Activated T-helper 1 cell treated with anti-CD3 and anti-CD28 coated beads, Interleukin-12 subunit alpha, Interleukin-12 subunit beta, Interleukin-2, Interleukin-4 antibody, amounts not matched to agents 30 ng/mL and 10 ng/mL and 1 ng/mL, durations not matched to agents 14 hours and 24 hours and 36 hours (primary cell): ENCODE measurements at regions not wholly inside any gene's neighbourhood (a gene's known extent, or its start where the extent isn't known, plus 50 kb on each side); places are given as distances from the start of the nearest gene placed in this dataset.

ENCODE experiments used
- DNase-seq: peaks from one replicate; pipeline ENCODE4 v3.0.0; 2021; ENCODE audit warnings: low spot score
- H3K27ac Mint-ChIP-seq: one replicate; pipeline ENCODE4 v1.8.0; 2021; ENCODE audit warnings: mild to moderate bottlenecking, mixed read lengths
- H3K27me3 Mint-ChIP-seq: one replicate; pipeline ENCODE4 v1.8.0; 2022; ENCODE audit warnings: mild to moderate bottlenecking, moderate library complexity, mixed read lengths; ENCODE audit not compliant: insufficient read depth
- H3K36me3 Mint-ChIP-seq: one replicate; pipeline ENCODE4 v1.8.0; 2021; ENCODE audit warnings: low read depth, mixed read lengths
- H3K4me1 Mint-ChIP-seq: one replicate; pipeline ENCODE4 v1.8.0; 2021; ENCODE audit warnings: low read depth, mixed read lengths
- H3K4me3 Mint-ChIP-seq: one replicate; pipeline ENCODE4 v1.8.0; 2021; ENCODE audit warnings: mild to moderate bottlenecking, moderate library complexity, mixed read lengths
- H3K9me3 Mint-ChIP-seq: one replicate; pipeline ENCODE4 v1.8.0; 2021; ENCODE audit warnings: mixed read lengths
- intact Hi-C: fragments of 100-400 bp; cut with micrococcal nuclease; formaldehyde crosslinking; loops from one replicate; pipeline ENCODE4 v1.15.1; 2024

DNA sequence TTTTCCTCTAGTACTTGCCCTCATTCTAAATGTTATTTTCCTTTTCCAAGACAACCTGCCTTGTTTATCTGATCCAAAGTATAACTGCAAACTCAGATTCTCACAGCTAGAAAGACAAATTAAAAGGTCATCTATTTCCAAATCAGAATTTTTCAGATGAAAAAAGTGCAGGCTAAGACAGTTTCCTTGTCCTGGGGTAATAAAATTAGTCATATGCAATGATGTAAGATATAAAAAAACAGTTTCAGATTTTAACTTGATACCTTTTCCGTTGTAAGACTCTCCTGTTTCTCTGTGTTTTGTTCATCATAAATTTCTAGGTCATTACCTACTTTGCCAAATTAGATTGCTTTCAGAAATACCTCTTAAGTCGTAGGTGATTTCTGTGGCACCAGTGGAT lies 238.4 kb upstream of the PEX5L start:
- no peak for DNase-seq
- Mint-ChIP-seq H3K9me3 (no peaks in the 10 kb centered on the region), H3K4me3 (no peak overlapping the region), H3K36me3 (no peaks in the 10 kb centered on the region), H3K27ac (no peak overlapping the region), H3K4me1 (no peaks in the 10 kb centered on the region), H3K27me3 (no peaks in the 10 kb centered on the region)
- intact Hi-C loops: loop anchor here (10.0 kb wide), 1 partner anchor 1750 kb away; no protein-coding TSS in a partner anchor

DNA sequence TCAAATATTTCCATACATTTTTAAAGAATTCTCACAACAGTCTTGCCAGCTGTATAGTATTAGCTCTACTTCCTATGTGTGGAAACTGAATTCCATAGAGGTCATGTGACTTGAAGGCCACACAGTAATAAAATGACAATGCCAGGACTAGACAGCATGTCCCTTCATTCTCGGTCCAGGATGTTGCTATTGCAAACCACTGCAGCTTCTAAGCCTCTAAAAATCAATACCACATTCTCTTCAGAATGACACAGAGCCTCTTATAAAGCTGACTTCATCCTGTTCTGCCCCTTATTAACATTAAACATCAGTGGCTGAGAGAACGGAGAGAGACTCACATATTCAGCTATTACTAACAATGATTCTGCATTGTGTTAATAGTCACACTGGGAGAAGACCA lies 240.3 kb upstream of the PEX5L start:
- no peak for DNase-seq
- H3K27ac Mint-ChIP-seq: no peak overlapping the region
- no peaks in the 10 kb centered on the region for H3K9me3 Mint-ChIP-seq
- no peak overlapping the region for H3K4me3 Mint-ChIP-seq
- H3K27me3 Mint-ChIP-seq: no peaks in the 10 kb centered on the region
- intact Hi-C loops: loop anchor here (10.0 kb wide), 1 partner anchor 1748 kb away; no protein-coding TSS in a partner anchor
- H3K36me3 Mint-ChIP-seq: no peaks in the 10 kb centered on the region
- no peaks in the 10 kb centered on the region for H3K4me1 Mint-ChIP-seq

DNA sequence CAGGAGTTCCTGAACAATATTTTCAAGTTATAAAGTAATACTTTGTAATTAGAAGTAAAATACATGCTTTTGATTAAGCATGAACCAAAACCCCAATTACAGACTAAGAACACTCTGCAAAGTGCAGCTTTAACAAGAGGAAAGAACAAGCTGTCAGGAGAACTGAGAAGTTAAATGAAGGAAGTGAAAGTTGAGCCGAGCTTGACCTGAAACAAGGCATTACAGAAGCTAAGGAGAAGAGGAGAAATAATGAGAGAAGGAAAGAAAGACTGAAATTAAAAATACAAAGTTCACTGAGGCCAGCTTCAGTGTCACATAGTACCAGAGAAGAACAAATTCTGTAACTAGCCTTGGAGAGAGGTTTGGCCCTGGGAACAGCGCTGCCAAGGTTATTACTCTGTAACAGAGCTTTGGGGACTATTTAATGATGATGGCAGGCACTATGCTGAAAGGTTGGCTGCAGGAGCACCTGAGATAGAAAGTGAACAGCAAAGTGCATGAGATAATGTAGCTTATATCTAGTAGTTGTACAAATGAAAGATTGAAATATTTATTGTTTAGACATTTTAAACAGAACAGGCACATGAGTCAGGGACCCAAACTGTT lies 241.9 kb upstream of the PEX5L start:
- H3K4me3 Mint-ChIP-seq: no peak overlapping the region
- intact Hi-C loops: loop anchor here (10.0 kb wide), 1 partner anchor 1746 kb away; no protein-coding TSS in a partner anchor
- no peaks in the 10 kb centered on the region for H3K27me3 Mint-ChIP-seq
- DNase-seq: no peak
- H3K4me1 Mint-ChIP-seq: no peaks in the 10 kb centered on the region
- no peaks in the 10 kb centered on the region for H3K36me3 Mint-ChIP-seq
- H3K27ac Mint-ChIP-seq: no peak overlapping the region
- H3K9me3 Mint-ChIP-seq: no peaks in the 10 kb centered on the region

DNA sequence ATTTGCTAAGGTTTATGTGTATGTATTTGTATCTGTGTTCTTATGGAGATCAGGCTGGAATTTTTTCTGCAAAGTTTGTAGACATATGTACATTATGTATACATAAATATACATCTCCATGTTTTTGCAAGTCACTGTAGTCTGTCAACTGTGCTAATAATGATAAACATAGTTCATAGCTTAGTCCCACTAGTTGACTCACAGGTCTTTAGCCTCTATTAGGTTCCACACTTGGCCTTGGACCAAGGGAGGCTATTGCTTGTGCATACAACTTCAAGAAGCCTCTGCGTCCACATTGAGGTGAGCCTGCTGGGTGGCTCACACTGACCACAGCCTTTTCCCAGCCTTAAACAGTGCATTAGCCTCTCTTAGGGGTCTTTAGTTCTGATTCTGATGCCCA lies 243.8 kb upstream of the PEX5L start:
- intact Hi-C loops: no loop called here

DNA sequence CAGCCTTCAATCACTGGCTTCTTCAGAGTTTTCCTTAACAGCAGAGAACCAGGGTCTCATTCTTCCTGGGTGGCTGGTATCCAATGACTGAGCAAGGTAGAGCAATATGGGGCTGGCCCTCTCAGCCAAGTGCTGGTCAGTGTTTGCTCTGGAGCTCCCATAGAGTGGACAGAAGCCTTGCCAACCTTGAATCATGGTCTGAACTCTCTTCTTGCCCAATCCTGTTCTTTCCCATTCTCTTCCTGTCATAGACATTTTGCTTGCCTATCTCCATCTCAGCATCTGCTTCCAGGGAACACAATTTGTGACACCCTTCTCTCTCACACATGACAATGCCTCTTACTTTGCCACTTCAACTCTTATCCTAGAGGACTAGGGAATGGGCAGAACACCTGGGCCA lies 245.6 kb upstream of the PEX5L start:
- no peaks in the 10 kb centered on the region for H3K4me1 Mint-ChIP-seq
- intact Hi-C loops: no loop called here
- no peaks in the 10 kb centered on the region for H3K9me3 Mint-ChIP-seq
- no peak overlapping the region for H3K4me3 Mint-ChIP-seq
- no peak for DNase-seq
- no peak overlapping the region for H3K27ac Mint-ChIP-seq
- H3K36me3 Mint-ChIP-seq: no peaks in the 10 kb centered on the region
- no peaks in the 10 kb centered on the region for H3K27me3 Mint-ChIP-seq

More for the DNA sequence above, 243.8 kb upstream of the PEX5L start:
- Mint-ChIP-seq H3K27ac (no peak overlapping the region), H3K27me3 (no peaks in the 10 kb centered on the region), H3K4me1 (no peaks in the 10 kb centered on the region), H3K9me3 (no peaks in the 10 kb centered on the region), H3K4me3 (no peak overlapping the region), H3K36me3 (no peaks in the 10 kb centered on the region)
- DNase-seq: no peak

DNA sequence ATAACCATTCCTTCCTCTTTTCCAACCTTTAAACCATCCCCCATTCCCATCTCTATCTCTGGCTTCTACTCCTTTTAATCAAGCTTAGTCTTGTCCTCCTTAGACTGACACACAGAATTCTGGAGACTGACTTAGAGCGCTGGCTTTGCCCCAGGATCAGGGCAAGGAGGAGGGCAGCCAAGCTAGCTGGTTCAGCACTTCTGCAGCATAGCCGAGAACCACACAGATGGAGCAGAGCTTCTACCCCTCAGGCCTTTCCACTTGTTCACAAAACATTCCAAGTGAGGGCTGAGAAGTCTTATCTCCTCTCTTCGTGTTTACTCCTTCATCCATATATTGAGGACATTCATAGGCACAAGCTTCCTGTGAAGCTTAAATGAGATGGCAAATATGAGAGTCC lies 246.5 kb upstream of the PEX5L start:
- intact Hi-C loops: no loop called here
- Mint-ChIP-seq H3K27me3 (no peaks in the 10 kb centered on the region), H3K27ac (no peak overlapping the region), H3K4me1 (no peaks in the 10 kb centered on the region), H3K36me3 (no peaks in the 10 kb centered on the region), H3K4me3 (no peak overlapping the region), H3K9me3 (no peaks in the 10 kb centered on the region)
- DNase-seq: no peak

DNA sequence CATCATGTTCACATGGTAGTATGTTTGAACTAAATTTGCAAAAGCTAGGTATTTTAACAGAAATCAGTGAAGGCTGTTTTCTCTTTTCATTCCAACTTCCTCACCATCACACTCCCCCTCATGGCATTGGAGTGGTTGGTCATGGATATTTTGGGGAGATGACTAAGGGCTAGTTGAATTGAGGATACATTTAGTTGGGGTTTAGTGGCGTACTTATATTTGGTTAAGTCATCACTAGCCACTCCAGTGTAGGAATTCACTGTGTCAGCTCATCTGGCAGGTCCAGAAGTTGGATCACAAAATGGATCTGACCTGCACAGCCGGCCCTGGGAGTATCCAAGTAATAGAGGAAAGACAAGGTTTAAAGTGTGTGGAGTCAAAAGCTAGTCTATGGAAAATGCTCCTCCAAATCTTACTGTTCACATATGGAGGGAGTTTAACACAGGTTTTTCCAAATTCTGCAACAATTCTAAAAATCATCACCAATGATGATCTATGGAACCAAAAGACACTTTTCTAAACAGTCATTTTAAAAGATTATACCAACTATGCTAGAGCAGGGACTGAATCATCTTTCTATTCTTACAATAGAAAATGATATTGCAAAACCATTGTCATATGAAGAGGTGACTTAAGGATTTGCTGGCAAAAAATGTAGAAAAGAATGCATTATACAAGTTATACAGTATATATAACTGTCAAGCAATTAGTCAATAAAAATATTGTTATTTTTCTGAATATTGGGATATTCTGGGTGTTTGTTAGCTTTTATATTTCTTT lies 247.8 kb upstream of the PEX5L start:
- no peaks in the 10 kb centered on the region for H3K27me3 Mint-ChIP-seq
- no peaks in the 10 kb centered on the region for H3K36me3 Mint-ChIP-seq
- no peaks in the 10 kb centered on the region for H3K9me3 Mint-ChIP-seq
- no peak overlapping the region for H3K27ac Mint-ChIP-seq
- no peak for DNase-seq
- no peaks in the 10 kb centered on the region for H3K4me1 Mint-ChIP-seq
- intact Hi-C loops: no loop called here
- H3K4me3 Mint-ChIP-seq: no peak overlapping the region

DNA sequence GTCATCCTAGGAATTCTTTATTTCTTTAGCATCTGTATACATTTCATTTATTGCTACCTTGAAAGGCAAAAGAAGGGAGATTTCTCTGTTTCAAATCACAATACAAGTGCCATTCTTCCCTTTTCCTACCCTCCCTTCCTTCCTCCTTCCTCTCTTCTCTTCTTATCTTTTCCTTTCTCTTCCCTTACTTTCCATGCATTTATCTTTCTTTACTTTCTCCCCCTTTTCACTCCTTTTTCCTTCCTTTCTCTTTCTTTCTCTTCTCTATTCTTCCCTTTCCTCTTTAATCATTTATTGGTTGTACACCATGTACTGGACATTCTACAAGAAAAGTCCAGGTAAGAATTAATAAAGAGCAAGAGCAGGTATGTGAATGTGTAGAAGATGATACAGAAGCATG lies 251.0 kb upstream of the PEX5L start:
- Mint-ChIP-seq H3K27ac (no peak overlapping the region), H3K27me3 (no peaks in the 10 kb centered on the region), H3K36me3 (no peaks in the 10 kb centered on the region), H3K4me1 (no peaks in the 10 kb centered on the region), H3K9me3 (no peaks in the 10 kb centered on the region), H3K4me3 (no peak overlapping the region)
- intact Hi-C loops: no loop called here
- no peak for DNase-seq

DNA sequence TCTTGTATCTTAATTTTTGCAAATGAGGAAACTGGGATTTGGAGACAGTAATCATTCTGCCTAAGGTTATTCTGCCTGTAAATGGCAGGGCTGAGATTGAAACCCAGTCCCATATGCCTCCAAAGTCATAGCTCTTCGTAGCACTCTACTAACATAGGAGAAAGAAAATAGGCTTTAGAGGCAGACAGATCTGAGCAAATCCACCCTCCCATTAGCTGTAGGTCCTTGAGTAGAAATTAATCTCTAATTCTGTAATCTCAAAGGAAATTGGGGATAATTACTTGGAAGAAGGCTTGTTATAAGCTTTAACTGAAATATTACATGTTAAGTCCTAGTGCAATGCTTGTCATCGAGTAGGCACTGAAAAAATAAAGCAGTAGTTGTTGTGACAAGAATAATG lies 252.1 kb upstream of the PEX5L start:
- Mint-ChIP-seq H3K4me1 (no peaks in the 10 kb centered on the region), H3K9me3 (no peaks in the 10 kb centered on the region), H3K27me3 (no peaks in the 10 kb centered on the region), H3K4me3 (no peak overlapping the region), H3K36me3 (no peaks in the 10 kb centered on the region), H3K27ac (no peak overlapping the region)
- intact Hi-C loops: no loop called here
- DNase-seq: no peak

DNA sequence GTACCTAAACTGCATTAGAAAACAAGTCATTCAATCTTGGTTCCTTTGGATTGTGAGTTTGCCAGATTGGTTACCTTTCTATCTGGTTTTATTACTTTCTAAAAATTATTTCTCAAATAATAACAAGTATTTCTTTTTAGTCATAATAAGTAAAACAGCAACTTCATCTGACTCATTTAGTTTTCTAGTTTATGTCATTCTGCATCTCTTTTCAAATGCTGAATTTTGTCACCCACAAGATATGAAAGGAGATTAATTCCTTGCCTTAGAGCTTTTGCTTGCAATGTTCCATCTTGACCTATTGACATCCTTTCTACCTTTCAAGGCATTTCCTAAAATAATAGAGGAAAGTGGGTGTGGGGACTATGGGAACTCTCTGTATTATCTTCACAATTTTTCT lies 253.6 kb upstream of the PEX5L start:
- H3K36me3 Mint-ChIP-seq: no peaks in the 10 kb centered on the region
- no peak overlapping the region for H3K4me3 Mint-ChIP-seq
- no peak for DNase-seq
- intact Hi-C loops: no loop called here
- no peak overlapping the region for H3K27ac Mint-ChIP-seq
- no peaks in the 10 kb centered on the region for H3K4me1 Mint-ChIP-seq
- no peaks in the 10 kb centered on the region for H3K9me3 Mint-ChIP-seq
- no peaks in the 10 kb centered on the region for H3K27me3 Mint-ChIP-seq

DNA sequence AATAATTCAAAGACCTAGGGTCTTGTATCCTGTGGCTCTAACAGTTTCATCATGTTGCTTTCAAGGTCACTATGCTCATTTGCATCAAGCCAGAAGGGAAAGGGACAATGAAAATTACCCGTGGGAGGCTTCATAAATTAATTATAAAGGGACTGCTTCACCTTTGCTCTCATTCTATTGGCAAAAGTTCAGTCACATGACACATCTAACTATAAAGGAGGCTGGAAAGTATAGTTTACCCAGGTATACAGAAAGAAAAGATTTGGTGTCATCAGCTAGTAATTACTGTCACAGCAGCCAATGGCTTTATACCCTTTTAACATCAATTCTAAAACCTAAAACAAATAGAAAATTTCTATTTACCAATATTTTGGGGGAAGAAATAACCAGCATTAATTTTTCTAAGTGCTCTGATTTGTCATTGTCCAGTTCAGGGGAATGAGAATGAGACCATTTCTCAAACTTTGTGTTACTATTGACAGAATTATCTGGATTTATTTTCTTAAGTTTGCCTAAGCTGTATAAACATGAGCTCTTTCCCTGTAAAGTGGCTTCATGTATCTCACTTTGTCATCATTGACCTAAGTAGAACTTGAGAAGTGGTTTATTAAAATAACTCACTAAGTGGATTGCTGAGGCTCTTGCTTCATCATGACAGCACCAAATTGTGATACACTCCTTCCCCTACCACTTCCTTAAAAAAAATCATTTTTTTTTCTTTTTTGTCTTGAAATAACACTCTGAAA lies 257.7 kb upstream of the PEX5L start:
- no peaks in the 10 kb centered on the region for H3K4me1 Mint-ChIP-seq
- H3K27me3 Mint-ChIP-seq: no peaks in the 10 kb centered on the region
- intact Hi-C loops: no loop called here
- H3K9me3 Mint-ChIP-seq: no peaks in the 10 kb centered on the region
- no peaks in the 10 kb centered on the region for H3K36me3 Mint-ChIP-seq
- H3K4me3 Mint-ChIP-seq: no peak overlapping the region
- no peak overlapping the region for H3K27ac Mint-ChIP-seq
- no peak for DNase-seq

DNA sequence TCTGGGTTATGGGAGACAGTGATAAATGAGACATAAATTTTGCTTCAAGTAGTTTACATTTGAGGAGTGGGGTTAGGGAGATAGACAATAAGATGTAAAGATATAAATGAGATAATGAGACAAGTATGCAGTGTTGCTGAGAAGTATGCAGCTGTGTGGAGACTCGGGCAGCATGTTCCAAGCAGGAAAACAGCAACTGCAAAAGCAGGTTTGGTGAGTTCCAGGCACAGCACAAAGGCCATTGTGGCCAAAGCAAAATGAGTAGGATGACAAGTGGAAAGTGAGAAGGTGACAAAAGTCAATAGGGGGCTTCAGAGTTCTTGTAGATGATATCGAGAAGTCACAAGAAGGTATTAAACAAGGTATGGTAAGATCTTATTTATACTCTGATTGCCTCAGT lies 259.1 kb upstream of the PEX5L start:
- no peak overlapping the region for H3K27ac Mint-ChIP-seq
- no peaks in the 10 kb centered on the region for H3K27me3 Mint-ChIP-seq
- no peak overlapping the region for H3K4me3 Mint-ChIP-seq
- DNase-seq: no peak
- no peaks in the 10 kb centered on the region for H3K4me1 Mint-ChIP-seq
- no peaks in the 10 kb centered on the region for H3K9me3 Mint-ChIP-seq
- no peaks in the 10 kb centered on the region for H3K36me3 Mint-ChIP-seq
- intact Hi-C loops: no loop called here

DNA sequence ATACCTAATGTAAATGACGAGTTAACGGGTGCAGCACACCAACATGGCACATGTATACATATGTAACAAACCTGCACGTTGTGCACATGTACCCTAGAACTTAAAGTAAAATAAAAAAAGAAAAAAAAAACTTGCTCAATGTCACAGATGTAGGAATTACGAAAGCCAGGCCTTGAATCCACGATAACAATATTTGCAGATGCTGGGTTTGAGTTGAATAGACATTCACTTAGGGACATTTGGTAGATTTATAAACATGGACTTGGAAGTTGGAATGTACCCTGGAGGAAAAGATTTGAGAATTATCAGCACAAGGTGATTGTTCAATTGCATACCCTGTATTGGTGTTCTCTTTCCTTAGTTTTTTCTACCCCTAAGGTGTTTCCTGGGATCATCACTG lies 260.2 kb upstream of the PEX5L start:
- no peaks in the 10 kb centered on the region for H3K4me1 Mint-ChIP-seq
- intact Hi-C loops: no loop called here
- DNase-seq: no peak
- H3K27me3 Mint-ChIP-seq: no peaks in the 10 kb centered on the region
- no peaks in the 10 kb centered on the region for H3K9me3 Mint-ChIP-seq
- H3K4me3 Mint-ChIP-seq: no peak overlapping the region
- no peak overlapping the region for H3K27ac Mint-ChIP-seq
- H3K36me3 Mint-ChIP-seq: no peaks in the 10 kb centered on the region
